ENCODE measurements at regions not wholly inside any gene's neighbourhood (a gene's known extent, or its start where the extent isn't known, plus 50 kb on each side); places are given as distances from the start of the nearest gene placed in this dataset.

DNA sequence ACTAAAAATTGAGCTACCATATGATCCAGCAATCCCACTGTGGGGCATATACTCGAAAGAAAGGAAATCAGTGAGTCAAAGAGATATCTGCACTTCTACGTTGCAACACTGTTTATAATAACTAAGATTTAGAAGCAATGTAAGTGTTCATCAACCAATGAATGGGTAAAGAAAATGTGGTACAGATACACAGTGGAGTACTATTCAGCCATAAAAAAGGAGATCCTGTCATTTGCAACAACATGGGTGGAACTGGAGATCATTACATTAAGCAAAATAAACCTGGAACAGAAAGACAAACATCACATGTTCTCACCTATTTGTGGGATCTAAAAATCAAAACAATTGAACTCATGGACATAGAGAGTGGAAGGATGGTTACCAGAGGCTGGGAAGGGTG lies 385.0 kb upstream of the TRIB2 start:
- no peak for DNase-seq

DNA sequence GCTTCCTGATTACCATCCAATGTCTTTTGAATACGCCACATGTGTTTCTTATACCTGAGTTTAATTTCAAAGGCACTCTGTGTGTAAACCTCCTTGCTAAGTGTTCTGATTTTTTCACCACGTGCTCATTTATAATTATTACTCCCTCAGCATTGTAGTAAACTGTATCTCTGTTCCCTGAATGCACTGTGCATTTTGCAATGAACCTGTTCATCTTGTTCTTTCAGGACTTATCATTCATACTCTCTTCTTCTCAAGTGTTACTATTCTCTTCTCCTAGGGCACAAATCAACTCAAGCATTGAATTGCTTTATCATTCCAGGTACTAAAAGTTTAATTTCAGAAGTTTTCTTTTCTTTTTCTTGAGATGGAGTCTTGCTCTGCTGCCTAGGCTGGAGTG lies 383.4 kb upstream of the TRIB2 start:
- no peak for DNase-seq

DNA sequence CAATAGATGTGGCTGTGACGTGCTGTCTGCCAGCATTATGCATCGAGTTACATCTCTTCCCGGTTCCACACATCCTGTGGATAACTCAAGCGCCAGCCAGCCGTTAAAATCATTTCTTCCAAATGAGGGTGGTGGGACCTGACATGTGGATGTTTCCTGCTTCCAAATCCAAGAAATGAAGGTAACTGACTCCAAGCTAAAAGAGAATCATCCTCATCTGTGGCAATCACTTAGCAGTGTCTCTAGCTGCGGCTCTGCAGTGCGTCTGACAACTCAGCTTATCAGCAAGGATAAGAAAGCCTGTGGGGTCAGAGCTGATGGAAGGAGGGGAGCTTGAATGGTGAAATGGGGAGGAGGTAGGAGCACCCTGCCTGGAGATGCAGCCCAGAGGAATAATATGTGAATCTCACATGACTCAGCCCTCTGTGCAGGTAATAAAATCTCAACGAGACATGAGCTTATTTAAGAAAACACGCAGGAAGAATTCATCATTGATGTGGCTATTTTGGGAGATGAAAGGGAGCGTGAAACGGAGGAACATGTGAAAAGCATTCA lies 382.2 kb upstream of the TRIB2 start:
- no peak for DNase-seq

DNA sequence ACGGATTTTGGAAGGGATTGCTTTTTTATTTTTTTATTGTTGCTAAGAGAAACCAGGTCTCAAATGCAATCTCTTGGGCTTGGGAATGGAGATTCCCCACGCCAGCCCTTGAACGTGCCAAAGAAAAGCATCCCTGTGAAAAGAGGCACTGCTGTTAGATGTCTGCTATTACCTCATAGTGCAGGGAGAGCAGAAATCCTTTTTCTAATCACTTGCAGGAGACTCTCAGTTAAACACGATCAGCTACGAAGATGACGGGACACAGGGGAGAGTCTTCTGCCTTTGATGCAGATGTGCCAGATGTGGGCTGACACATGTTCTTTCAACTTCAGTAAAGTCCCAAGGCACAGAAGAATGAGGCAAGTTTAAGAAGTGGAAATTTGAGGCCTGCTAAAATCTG lies 381.6 kb upstream of the TRIB2 start:
- no peak for DNase-seq

DNA sequence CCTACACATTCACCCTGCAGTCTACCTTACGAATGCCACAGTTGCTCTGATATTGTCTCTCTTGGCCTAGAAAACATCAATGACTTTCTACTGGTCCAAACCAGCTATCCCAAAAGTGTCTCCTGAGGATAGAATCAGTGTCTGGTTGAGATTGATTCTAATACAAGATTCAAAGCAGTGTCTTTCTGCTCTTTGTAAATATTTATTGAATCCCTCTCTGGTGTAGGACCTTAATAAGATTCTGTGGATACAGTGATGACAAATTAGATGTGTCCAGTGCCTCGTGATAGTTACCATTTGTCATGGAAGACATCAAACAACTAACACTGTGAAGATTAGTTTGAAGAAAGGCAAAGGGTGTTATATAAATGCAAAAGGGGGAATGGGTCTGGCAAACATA lies 380.7 kb upstream of the TRIB2 start:
- no peak for DNase-seq

DNA sequence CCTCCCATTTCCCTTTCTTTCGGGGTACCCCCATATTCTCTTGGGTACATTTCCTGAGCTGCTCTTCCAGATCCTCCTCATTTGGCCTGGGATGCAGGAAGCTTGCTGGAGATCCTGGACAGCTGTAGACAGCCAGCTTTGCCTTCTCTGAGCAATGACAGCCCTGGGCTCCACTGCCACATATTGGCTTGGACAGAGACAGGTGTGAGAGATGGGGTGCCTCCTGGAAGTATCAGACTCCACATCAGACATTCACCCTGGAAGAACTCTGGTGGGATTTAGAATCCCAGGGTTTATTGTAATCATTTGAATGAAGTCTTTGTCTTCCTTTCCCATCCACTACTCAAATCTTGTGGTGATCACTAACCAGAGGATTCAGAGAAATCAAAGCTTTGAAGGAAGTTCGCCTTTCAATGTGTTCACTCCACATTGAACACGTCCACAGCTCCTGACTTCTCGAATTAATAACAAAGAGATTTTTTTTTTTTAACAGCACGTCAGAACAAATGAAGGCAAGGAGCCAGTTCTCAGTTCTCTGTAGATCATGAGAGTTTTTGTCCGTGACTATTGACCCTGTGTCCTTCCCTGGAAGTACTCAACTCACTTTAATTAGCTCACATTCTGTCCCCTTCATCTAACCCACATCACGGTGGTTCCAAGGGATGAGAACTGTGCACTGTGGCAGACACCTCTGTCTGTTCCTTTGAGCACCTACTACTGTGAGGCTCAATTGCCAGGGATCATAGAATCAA lies 377.6 kb upstream of the TRIB2 start:
- DNase-seq, result no peak

DNA sequence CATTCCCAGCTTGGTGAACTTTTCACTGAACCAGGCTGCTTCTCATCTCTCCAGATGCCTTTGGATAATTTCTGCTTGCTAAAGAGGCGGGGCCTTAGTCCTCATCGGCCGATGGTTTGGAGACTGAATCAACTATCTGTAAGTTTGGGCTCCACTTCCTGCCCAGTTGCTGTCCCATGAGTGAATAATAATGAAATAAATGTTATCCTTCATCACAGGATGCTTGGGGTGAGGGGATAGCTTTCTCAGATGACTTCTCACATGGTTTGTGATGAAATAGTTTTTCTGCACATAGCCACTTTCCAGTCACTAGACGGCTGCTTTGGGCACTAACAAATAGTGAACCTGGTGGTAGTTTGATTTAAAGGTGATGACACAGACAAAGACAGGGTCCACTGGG lies 376.6 kb upstream of the TRIB2 start:
- no peak for DNase-seq

DNA sequence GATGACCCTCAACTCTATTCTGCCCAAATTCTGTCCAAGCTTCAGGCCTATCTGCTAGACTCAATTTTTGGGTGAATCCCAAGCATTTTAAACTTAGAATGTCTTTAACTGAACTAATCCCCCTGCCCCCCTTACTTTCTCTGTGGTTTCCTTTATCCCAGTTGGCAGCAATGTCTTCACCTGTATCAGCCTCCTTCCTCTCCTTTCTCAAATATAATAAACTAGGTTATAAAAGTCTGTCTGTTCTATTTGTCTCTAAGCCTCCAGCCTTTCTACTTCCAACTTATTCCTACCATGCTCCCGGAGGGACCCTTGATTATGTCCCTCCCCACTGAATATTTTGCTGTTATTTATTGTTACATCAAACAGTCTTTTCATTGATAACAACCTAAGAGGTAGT lies 375.5 kb upstream of the TRIB2 start:
- DNase-seq, result no peak

DNA sequence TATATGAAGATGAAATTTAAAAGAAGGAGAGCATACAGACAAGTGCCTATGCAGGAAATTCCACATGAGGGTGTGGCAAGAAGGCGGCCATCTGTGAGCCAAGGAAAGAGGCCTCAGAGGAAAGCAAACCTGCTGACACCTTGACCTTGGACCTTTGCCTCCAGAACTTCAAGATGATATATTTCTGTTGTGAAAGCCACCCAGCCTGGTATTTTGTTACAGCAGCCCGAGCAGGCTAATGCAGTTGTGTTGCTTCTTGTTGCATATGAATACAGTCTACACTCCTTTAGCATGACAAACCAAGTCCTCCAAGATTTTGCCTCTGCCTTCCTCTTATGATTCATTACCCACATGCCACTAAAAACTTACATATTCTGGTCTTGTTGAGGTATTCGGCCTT lies 374.8 kb upstream of the TRIB2 start:
- DNase-seq, result no peak

DNA sequence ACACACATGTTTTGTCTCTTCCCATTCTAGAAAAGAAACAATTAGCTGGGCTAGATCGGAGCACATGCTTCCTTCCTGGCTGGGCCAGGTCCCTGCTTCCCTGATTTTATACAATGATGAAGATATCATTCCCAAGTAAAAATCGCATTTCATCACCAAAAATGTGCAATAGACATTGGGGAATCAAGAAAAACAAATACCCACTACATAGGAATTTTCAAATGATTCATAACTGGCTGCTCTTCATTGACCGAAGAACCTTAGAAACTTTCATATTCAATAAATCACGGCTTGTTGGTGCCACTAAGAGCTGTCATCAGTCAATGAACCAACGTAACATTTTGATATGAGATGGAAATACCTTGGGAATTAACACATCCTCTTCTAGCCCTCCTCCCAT lies 373.6 kb upstream of the TRIB2 start:
- DNase-seq, result no peak

DNA sequence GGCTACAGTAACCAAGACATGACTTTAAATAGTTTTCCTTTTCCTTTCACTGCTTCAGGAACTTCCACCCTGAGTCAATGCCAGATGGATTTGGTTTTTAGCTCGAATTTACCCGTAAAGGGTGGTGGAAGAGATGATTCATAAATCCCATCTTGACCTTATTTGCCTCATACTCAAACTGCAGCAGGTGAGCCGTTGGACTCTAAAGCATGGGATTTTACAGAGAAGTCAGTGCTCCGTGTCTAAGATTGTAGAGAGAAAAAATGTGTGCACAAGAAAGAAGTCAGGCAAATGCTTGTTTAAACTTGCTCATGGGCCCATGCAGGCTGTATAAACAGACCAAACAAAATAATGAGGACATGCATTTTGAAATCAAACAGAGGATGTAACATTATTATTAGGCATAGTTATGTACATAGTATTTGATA lies 369.7 kb upstream of the TRIB2 start:
- peak; percentile 36 for DNase-seq

DNA sequence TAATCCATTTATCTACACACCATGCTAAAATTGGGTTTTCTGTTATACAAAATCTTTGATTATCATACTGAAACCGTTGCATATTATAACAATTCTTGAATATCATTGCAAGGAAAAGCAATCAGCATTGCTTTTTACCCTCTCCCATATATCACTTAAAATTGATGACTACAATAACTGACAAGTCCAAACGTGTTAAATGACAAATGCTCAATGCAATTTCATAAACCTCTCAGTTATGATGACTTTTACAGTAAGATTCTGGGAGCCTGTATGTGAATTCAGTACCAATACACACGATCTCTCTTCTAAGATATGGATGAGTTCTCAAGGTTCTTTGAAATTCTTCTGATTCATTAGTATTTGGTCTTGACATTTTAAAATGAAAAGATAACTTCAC lies 368.5 kb upstream of the TRIB2 start:
- no peak for DNase-seq

DNA sequence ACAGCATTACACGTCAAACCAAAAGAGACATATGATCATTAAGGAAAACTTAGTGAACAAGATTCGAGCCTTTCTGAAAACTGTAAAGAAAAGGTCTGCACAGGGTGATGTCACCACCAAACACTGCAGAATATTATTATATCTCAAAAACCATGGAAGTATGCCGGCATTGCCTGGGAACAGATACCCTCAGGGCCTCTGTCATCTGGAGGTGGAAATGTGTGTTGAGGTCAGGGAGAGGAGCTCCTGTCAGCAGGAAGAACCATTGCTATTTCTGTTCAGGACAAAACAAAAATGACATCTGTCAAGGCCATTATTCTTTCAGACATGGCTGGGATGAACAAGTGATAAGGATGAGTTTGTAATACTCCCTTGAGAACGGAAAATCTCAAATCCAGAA lies 365.9 kb upstream of the TRIB2 start:
- no peak for DNase-seq

DNA sequence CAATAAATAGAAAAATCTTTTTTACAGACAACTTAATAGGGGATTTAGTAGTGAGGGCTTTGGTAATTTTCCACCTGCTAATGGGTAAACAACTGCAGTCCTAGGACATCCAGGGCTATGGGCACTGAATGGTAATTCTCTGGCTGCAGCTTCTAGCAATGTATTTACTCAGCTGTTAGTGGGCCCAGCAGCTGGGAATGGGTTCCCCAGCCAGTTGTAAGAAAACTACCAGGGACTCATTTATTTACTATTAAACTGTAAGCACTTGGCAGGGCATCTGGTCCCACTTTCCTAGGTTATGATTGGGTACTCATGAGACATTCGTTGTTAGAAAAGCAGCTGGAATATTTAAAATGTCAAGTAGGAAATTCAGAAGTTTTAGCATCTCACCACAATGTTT lies 363.8 kb upstream of the TRIB2 start:
- peak; percentile 58 for DNase-seq

DNA sequence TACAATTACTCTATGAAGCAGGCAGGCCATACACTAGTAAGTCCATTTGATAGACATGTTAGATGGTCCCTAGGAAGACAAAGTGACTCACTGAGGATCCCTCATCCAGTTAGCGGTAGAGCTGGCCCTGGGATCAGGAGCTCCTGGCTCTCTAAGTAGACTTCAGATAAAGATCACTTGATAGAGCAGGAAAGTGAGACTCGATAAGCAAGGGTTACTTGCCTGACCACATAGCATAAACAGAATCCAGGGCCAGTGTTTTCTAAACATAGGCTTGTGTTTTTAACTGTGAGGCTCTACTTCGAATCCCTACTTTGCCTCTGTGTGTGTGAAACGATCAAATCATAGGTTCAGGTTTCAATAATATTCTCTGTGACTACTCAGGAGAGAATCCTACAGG lies 355.2 kb upstream of the TRIB2 start:
- DNase-seq, result no peak

DNA sequence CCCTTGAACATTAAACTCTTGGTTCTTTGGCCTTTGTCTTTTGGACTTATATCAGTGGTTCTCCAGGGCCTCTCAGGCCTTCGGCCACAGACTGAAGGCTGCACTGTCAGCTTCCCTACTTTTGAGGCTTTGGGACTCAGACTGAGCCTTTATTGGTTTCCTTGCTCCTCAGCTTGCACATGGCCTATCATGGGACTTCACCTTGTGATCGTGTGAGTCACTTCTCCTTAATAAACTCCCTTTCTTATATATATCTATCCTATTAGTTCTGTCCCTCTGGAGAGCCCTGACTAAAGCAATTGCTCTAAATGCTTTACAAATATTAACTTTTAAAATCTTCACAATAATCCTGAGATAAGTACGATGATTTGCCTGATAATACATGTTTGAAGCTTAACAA lies 353.6 kb upstream of the TRIB2 start:
- DNase-seq, result no peak

DNA sequence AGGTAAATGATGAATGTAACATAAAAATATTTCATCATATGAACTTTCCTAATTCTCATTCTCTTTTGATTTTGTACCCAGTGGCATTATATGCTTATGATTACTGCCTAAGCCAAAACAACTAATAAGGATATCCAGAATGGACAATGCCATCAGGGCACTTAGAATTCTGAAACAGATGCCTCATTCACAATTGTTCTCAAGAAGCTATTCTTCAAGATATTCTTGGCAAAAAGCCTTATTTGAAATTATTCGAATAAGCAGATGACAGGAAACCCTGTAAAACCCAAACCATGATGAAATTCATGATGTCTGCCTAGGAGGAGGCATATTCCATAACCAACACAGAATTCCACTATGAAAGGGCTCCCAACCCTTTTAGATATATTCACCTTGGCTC lies 353.2 kb upstream of the TRIB2 start:
- no peak for DNase-seq

DNA sequence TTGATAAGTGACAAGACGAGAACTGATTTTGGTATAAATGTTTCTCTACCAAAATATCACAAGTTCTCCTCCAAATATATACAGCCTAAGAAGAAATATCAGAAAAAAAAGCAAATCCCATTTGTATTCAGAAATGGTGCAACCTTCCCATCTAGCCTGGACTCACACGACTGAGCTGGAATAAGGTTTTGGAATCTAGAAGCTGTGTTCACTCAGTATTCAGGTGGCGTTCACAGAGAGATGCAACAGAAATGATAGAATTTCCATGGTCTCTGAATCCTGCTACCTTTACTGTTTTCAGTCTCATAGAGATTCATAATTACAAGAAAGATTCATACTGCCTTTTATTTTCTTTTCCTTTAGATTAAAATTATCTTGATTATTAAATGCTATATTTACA lies 347.2 kb upstream of the TRIB2 start:
- DNase-seq, result no peak

DNA sequence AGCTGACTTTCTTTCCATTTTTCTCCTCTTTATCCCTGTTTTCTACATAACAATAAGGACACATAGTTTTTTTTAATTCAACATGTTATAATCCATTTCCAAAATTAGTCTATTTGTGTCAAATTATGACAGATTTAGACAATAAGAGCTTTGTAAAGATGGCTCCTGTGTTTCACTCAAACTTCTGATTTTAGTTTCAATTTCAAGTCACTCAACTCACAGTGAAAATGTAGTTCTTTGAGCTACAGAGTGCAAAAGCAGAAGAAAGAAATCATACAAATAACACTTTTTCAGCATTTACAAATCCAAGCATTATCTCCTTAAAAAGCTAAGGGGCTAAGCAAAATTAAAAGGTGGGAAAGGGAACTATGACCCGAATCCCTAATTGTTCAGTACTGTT lies 340.7 kb upstream of the TRIB2 start:
- no peak for DNase-seq

DNA sequence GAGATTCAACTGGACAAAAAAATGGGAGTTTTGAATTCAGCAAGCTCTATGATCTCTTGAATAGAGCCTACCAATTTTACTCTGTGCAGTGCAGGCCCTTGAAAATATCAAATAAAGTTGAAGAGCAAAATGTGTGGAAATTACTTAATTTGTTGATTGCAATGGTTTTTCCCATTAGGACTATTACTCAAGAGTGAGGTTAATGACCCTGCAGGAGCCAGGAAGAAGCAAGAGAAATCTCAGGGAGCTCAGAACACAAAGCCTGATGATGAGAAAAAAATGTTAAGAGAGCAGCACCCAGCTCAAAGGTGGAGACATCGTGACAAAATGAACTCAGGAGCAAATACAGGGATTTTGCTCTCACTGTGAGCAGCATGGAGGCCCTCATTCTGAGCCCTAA lies 337.6 kb upstream of the TRIB2 start:
- no peak for DNase-seq

DNA sequence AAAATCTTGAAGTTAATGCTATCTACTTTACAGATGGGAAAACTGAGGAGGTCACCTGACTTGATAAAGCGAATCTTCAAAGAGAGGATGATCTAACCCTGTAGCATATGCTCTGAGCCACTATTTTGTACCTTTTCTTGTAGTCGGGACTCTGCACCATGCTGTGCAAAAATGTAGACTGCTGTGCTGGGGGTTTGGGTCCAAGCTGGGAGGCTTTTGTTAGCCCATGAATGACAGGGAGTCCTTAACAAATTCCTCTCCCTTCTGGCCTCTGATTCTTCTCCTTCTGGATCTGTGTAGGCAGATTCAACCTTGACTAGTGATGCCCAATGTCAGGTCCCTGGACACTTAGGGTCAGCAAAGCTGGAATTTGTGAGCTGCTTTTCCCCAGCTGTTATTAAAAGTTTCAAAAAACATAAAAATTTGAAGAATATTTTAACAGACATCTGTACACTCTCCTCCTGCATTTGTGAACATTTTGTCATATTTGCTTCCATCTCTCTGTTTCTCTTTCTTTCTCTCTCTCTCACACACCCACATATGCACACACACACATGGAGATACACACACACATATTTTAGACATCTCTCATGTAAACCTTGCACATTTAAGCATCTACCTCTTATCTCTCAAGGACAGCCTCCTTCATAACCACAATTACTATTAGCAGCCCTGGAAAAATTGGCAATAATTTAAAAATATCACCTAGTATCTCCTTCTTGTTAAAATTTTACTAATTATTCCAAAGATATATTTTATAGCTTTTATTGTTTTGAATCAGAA lies 335.0 kb upstream of the TRIB2 start:
- no peak for DNase-seq

DNA sequence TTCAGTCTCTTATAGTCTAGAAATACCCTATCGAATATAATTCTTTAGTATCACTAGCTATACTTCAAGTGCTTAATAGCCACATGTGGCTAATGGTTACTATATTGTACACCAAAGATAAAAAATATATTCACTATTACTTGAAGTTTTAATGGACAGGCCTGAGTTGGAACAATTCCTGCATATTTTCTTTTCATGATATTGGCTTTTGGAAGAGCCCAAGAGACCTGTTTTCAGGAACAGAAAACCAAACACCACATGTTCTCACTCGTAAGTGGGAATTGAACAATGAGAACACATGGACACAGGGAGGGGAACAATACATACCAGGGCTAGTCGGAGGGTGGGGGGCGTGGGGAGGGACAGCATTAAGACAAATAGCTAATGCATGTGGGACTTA lies 334.4 kb upstream of the TRIB2 start:
- no peak for DNase-seq

DNA sequence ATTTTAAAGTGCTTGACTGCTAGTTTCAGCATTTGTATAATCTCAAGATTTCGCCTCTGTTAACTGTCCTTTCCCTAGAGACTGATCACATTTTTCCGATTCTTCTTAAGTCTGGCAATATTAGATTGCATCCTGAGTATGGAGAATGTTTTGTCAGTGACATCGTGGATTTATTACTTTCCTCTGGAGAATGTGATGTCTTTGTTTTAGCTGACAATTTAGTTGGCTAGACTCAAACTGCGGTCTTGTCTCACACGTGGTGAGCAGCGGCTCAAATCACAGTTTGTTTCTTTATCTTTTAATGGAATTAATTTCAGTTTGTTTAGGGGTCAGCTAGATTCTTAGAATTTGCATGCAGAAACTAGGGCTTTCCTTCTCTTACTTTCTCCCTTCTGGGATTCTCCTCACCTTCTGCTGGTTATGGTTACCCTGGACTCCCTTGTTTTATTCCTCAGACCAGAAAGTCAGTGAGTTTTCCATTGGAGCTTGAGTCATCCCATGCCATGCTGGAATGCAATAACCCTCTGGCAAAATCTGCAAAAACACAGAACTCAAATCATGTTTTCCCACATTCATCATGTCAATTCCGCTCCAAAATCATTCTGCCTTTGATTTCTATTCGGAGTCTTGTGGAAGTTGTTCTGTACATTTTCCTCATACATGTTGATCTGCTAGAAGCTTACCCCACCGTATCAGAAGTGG lies 327.2 kb upstream of the TRIB2 start:
- DNase-seq, result no peak

DNA sequence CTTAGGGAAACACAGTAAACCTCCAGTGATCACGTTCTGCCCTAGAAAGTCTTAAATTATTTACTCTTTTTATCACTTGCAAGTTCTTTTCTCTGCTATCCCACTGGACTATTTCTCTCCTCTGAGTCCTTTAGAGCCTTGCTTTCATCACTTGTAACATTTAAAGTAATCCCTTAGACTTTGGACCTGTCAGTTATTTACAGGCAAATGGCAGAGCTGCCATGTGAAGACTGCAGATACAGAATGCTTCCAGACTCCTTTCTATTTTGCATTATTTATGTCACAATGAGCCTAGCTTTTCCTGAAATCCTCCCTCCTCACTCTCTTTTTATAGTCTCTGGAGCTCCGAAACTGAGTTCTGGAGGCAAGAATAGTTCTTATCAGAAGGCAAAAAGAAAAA lies 325.6 kb upstream of the TRIB2 start:
- no peak for DNase-seq
